ENCODE measurements at regions not wholly inside any gene's neighbourhood (a gene's known extent, or its start where the extent isn't known, plus 50 kb on each side); places are given as distances from the start of the nearest gene placed in this dataset.
"Not testable (repeated sequence)": the region's sequence is repeated elsewhere in the genome, so short reads cannot be mapped to it uniquely, and the experiment has no call there.

DNA sequence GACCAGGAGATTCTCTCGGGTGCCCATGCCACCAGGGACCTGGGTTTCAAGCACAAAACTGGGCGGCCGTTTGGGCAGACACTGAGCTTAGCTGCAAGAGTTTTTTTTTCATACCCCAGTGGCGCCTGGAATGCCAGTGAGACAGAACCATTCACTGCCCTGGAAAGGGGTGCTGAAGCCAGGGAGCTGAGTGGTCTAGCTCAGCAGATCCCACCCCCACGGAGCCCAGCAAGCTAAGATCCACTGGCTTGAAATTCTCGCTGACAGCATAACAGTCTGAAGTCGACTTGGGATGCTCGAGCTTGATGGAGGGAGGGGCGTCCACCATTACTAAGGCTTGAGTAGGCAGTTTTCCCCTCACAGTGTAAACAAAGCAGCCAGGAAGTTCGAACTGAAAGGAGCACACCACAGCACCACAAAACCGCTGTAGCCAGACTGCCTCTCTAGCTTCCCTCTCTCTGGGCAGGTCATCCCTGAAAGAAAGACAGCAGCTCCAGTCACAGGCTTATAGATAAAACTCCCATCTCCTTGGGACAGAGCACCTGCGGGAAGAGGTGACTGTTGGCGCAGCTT, 157.7 kb downstream of the GIPC2 start:
- intact Hi-C loops (cut with DNase I; ENCODE audit: low total_unique reads); H3K36me3 ChIP-seq; H3K4me3 ChIP-seq; H3K4me1 ChIP-seq; DNase-seq; H3K27ac ChIP-seq: not testable (repeated sequence)
- 60 to 78% (median 73%) methylated on average over 11 to 13 of the region's 13 CpGs for WGBS, 5 donors
- peaks cover 0 to 18% (median 0%) of the 10 kb centered on the region in 7 donors for H3K27me3 ChIP-seq (replicated peaks in 1 of 7)
- peaks cover 0 to 48% (median 13%) of the 10 kb centered on the region in 8 donors for H3K9me3 ChIP-seq

DNA sequence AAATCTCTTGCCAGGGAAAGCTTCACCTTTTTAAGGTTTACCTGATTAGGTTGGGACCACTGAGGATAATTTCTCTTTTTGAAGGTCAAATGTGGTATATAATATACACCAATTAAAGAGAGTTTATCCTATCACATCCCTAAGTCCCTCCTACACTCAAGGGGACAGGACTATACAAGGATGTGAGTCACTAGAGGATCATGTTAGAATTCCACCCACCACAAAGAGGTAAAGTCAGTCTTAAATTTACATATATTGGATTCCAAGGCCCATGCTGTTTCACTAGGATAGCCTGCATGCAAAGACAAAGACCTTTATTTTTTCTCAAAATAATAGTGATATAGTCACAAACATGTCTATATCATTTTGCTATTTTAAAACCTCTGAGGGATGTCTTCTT, 164.4 kb downstream of the GIPC2 start:
- intact Hi-C loops (cut with DNase I; ENCODE audit: low total_unique reads), result no loop called here
- Histone ChIP-seq H3K27me3 (replicated peaks in 1 of 7) (no peaks in the 10 kb centered on the region), H3K27ac (no peak overlapping the region), H3K4me3 (no peak overlapping the region), H3K9me3 (peaks cover 0 to 89% (median 51%) of the 10 kb centered on the region in 8 donors), H3K36me3 (no peaks in the 10 kb centered on the region), H3K4me1 (no peaks in the 10 kb centered on the region)
- no peak for TF ChIP-seq POLR2AphosphoS5 (IDR thresholded peaks at IDR 0.05)
- TF ChIP-seq CTCF (IDR thresholded peaks at IDR 0.05 in 8 of 11, conservative IDR thresholded peaks at IDR 0.05 in 3 of 11), result no peak
- no peak for TF ChIP-seq POLR2A (IDR thresholded peaks at IDR 0.05)
- no peak for DNase-seq

DNA sequence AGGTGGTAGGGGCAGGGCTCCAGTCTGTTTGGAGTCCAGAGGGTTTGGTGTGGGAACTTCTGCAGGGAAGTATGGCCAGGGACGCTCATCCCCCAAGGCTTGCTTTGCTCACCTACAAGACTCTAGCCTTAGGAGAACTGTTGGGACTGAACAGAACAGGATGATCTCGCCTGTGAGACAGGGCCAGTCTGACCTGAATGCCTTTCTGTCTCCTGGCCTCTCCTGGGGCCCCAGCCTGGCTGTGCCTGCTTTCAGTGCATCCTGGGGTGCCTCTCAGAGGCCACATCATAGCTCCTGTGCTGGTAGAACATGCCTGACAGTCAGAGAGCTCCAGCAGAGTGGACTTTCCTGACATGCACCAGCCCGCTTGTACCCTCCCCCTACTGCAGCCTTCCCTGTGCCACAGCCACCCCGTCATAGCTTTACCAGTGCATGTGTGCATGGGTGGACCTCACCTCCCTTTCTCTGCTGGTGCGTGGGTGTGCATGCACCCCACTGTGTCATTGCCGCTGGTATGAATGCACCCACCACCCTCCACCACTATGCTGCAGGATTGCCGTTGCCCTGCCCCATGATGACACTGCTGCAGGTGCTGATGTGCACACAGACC, 165.8 kb downstream of the GIPC2 start:
- 81 to 92% (median 89%) methylated on average over 6 to 7 of the region's 7 CpGs for WGBS, 5 donors
- intact Hi-C loops (cut with DNase I; ENCODE audit: low total_unique reads), result no loop called here
- no peaks in the 10 kb centered on the region for H3K36me3 ChIP-seq
- no peak overlapping the region for H3K4me3 ChIP-seq
- H3K9me3 ChIP-seq, result peaks cover 0 to 98% (median 60%) of the 10 kb centered on the region in 8 donors
- H3K27me3 ChIP-seq (replicated peaks in 1 of 7), result no peaks in the 10 kb centered on the region
- no peak for TF ChIP-seq POLR2AphosphoS5 (IDR thresholded peaks at IDR 0.05)
- TF ChIP-seq CTCF (IDR thresholded peaks at IDR 0.05 in 8 of 11, conservative IDR thresholded peaks at IDR 0.05 in 3 of 11), result no peak
- no peak for TF ChIP-seq POLR2A (IDR thresholded peaks at IDR 0.05)
- no peaks in the 10 kb centered on the region for H3K4me1 ChIP-seq
- DNase-seq, result peak; percentile 37
- H3K27ac ChIP-seq, result no peak overlapping the region

GRCh38 chr1:78214334-78214733, 168.6 kb downstream of the GIPC2 start:
- intact Hi-C loops (cut with DNase I; ENCODE audit: low total_unique reads), result no loop called here
- no peaks in the 10 kb centered on the region for H3K27me3 ChIP-seq (replicated peaks in 1 of 7)
- H3K4me1 ChIP-seq, result no peaks in the 10 kb centered on the region
- no peaks in the 10 kb centered on the region for H3K36me3 ChIP-seq
- TF ChIP-seq POLR2AphosphoS5 (IDR thresholded peaks at IDR 0.05) (no peak), CTCF (IDR thresholded peaks at IDR 0.05 in 8 of 11, conservative IDR thresholded peaks at IDR 0.05 in 3 of 11) (no peak), POLR2A (IDR thresholded peaks at IDR 0.05) (no peak)
- peaks cover 0 to 100% (median 68%) of the 10 kb centered on the region in 8 donors for H3K9me3 ChIP-seq
- H3K4me3 ChIP-seq, result no peak overlapping the region
- WGBS, 5 donors, result 79 to 95% (median 91%) methylated on average over 4 of the region's 4 CpGs
- DNase-seq, result no peak
- no peak overlapping the region for H3K27ac ChIP-seq

All from spleen (tissue), 11 donors.